ENCODE measurements at regions not wholly inside any gene's neighbourhood (a gene's known extent, or its start where the extent isn't known, plus 50 kb on each side); places are given as distances from the start of the nearest gene placed in this dataset.

GRCh38 chrX:7270933-7271332 lies 123.0 kb upstream of the PUDP start:
- no peak for DNase-seq (ENCODE audit: low spot score)

- DNase-seq (ENCODE audit: low spot score) = no peak
Observed at GRCh38 chrX:7269991-7270390, 122.0 kb upstream of the PUDP start.

- no peak for DNase-seq (ENCODE audit: low spot score)
Observed at GRCh38 chrX:7269589-7269988, 121.6 kb upstream of the PUDP start.

- DNase-seq (ENCODE audit: low spot score) = no peak
Observed at GRCh38 chrX:7266288-7266687, 118.3 kb upstream of the PUDP start.

GRCh38 chrX:7264399-7264798 lies 116.4 kb upstream of the PUDP start:
- DNase-seq (ENCODE audit: low spot score) = no peak

- no peak for DNase-seq (ENCODE audit: low spot score)
Observed at GRCh38 chrX:7263961-7264360, 116.0 kb upstream of the PUDP start.

- no peak for DNase-seq (ENCODE audit: low spot score)
Observed at GRCh38 chrX:7263330-7263729, 115.4 kb upstream of the PUDP start.

GRCh38 chrX:7262551-7262950 lies 114.6 kb upstream of the PUDP start:
- DNase-seq (ENCODE audit: low spot score) = no peak

- no peak for DNase-seq (ENCODE audit: low spot score)
Observed at GRCh38 chrX:7261672-7262332, 113.8 kb upstream of the PUDP start.

- no peak for DNase-seq (ENCODE audit: low spot score)
Observed at GRCh38 chrX:7254144-7254543, 106.2 kb upstream of the PUDP start.

GRCh38 chrX:7253565-7253964 lies 105.6 kb upstream of the PUDP start:
- DNase-seq (ENCODE audit: low spot score) = no peak

- DNase-seq (ENCODE audit: low spot score) = no peak
Observed at GRCh38 chrX:7252013-7252610, 104.2 kb upstream of the PUDP start.

- no peak for DNase-seq (ENCODE audit: low spot score)
Observed at GRCh38 chrX:7247346-7247745, 99.4 kb upstream of the PUDP start.

GRCh38 chrX:7244405-7244804 lies 96.5 kb upstream of the PUDP start:
- DNase-seq (ENCODE audit: low spot score) = no peak

- no peak for DNase-seq (ENCODE audit: low spot score)
Observed at GRCh38 chrX:7242613-7243012, 94.7 kb upstream of the PUDP start.

GRCh38 chrX:7240929-7241328 lies 93.0 kb upstream of the PUDP start:
- no peak for DNase-seq (ENCODE audit: low spot score)

- no peak for DNase-seq (ENCODE audit: low spot score)
Observed at GRCh38 chrX:7235071-7235470, 87.1 kb upstream of the PUDP start.

- DNase-seq (ENCODE audit: low spot score) = no peak
Observed at GRCh38 chrX:7233580-7234406, 85.8 kb upstream of the PUDP start.

- DNase-seq (ENCODE audit: low spot score) = no peak
Observed at GRCh38 chrX:7228226-7228625, 80.3 kb upstream of the PUDP start.

GRCh38 chrX:7225338-7225737 lies 77.4 kb upstream of the PUDP start:
- no peak for DNase-seq (ENCODE audit: low spot score)

- DNase-seq (ENCODE audit: low spot score) = no peak
Observed at GRCh38 chrX:7223271-7223670, 75.3 kb upstream of the PUDP start.

- no peak for DNase-seq (ENCODE audit: low spot score)
Observed at GRCh38 chrX:7220121-7220520, 72.2 kb upstream of the PUDP start.

- no peak for DNase-seq (ENCODE audit: low spot score)
Observed at GRCh38 chrX:7219153-7219705, 71.3 kb upstream of the PUDP start.
